SJSA1 (cell line): ENCODE measurements at regions not wholly inside any gene's neighbourhood (a gene's known extent, or its start where the extent isn't known, plus 50 kb on each side); places are given as distances from the start of the nearest gene placed in this dataset.

Experiments
- DNase-seq, 2 experiments: peaks; one replicate each; pipeline ENCODE4 v3.0.0-alpha.2; 2015 to 2020; ENCODE audit warnings: low spot score in 2 of 2, low read depth in 1 of 2
- H3K27ac ChIP-seq: fragments of 250-450 bp; sonication (Bioruptor Pico); 2 replicates; pipeline ENCODE4 v1.5.1; 2020; ENCODE audit warnings: mild to moderate bottlenecking, moderate library complexity
- H3K27me3 ChIP-seq: fragments of 250-450 bp; sonication (Bioruptor Pico); replicated peaks from 2 replicates; pipeline ENCODE4 v1.5.1; 2020; ENCODE audit warnings: mild to moderate bottlenecking, moderate library complexity
- H3K36me3 ChIP-seq: fragments of 250-450 bp; sonication (Bioruptor Pico); 2 replicates; pipeline ENCODE4 v1.5.1; 2020; ENCODE audit warnings: mild to moderate bottlenecking
- H3K4me1 ChIP-seq: fragments of 250-450 bp; sonication (Bioruptor Pico); replicated peaks from 2 replicates; pipeline ENCODE4 v1.6.1; 2021; ENCODE audit warnings: mild to moderate bottlenecking
- H3K4me3 ChIP-seq: fragments of 250-450 bp; sonication (Bioruptor Pico); 2 replicates; pipeline ENCODE4 v1.5.1; 2020; ENCODE audit warnings: mild to moderate bottlenecking
- H3K9me3 ChIP-seq: fragments of 250-450 bp; sonication (Bioruptor Pico); replicated peaks from 2 replicates; pipeline ENCODE4 v1.5.1; 2020; ENCODE audit warnings: mild to moderate bottlenecking

GRCh38 chr4:11618666-11619282, 190.1 kb upstream of the HS3ST1 start:
- H3K4me1 ChIP-seq, result no peaks in the 10 kb centered on the region
- H3K9me3 ChIP-seq, result no peaks in the 10 kb centered on the region
- H3K4me3 ChIP-seq, result no peak overlapping the region
- H3K27ac ChIP-seq, result no peak overlapping the region
- H3K27me3 ChIP-seq, result no peaks in the 10 kb centered on the region
- DNase-seq, result no peak
- H3K36me3 ChIP-seq, result no peaks in the 10 kb centered on the region

GRCh38 chr4:11616856-11617255, 188.2 kb upstream of the HS3ST1 start:
- Histone ChIP-seq H3K4me3 (no peak overlapping the region), H3K27ac (no peak overlapping the region), H3K9me3 (no peaks in the 10 kb centered on the region), H3K4me1 (no peaks in the 10 kb centered on the region), H3K36me3 (no peaks in the 10 kb centered on the region), H3K27me3 (no peaks in the 10 kb centered on the region)
- DNase-seq, result no peak

GRCh38 chr4:11615601-11616000, 186.9 kb upstream of the HS3ST1 start:
- no peak for DNase-seq
- Histone ChIP-seq H3K27me3 (no peaks in the 10 kb centered on the region), H3K36me3 (no peaks in the 10 kb centered on the region), H3K9me3 (no peaks in the 10 kb centered on the region), H3K4me3 (no peak overlapping the region), H3K4me1 (no peaks in the 10 kb centered on the region), H3K27ac (no peak overlapping the region)

GRCh38 chr4:11614426-11614825, 185.7 kb upstream of the HS3ST1 start:
- H3K27me3 ChIP-seq, result no peaks in the 10 kb centered on the region
- H3K4me1 ChIP-seq, result no peaks in the 10 kb centered on the region
- no peaks in the 10 kb centered on the region for H3K9me3 ChIP-seq
- H3K36me3 ChIP-seq, result no peaks in the 10 kb centered on the region
- no peak overlapping the region for H3K4me3 ChIP-seq
- no peak overlapping the region for H3K27ac ChIP-seq
- no peak for DNase-seq

- no peak overlapping the region for H3K27ac ChIP-seq
- H3K27me3 ChIP-seq, result no peaks in the 10 kb centered on the region
- no peaks in the 10 kb centered on the region for H3K36me3 ChIP-seq
- no peak overlapping the region for H3K4me3 ChIP-seq
- no peaks in the 10 kb centered on the region for H3K9me3 ChIP-seq
- no peaks in the 10 kb centered on the region for H3K4me1 ChIP-seq
- no peak for DNase-seq
Measured at GRCh38 chr4:11611868-11612267, 183.2 kb upstream of the HS3ST1 start.

GRCh38 chr4:11609751-11610150, 181.1 kb upstream of the HS3ST1 start:
- H3K36me3 ChIP-seq, result no peaks in the 10 kb centered on the region
- no peaks in the 10 kb centered on the region for H3K4me1 ChIP-seq
- H3K9me3 ChIP-seq, result no peaks in the 10 kb centered on the region
- DNase-seq, result no peak
- no peak overlapping the region for H3K4me3 ChIP-seq
- no peak overlapping the region for H3K27ac ChIP-seq
- no peaks in the 10 kb centered on the region for H3K27me3 ChIP-seq

GRCh38 chr4:11608992-11609391, 180.3 kb upstream of the HS3ST1 start:
- no peaks in the 10 kb centered on the region for H3K36me3 ChIP-seq
- no peaks in the 10 kb centered on the region for H3K4me1 ChIP-seq
- H3K4me3 ChIP-seq, result no peak overlapping the region
- no peak overlapping the region for H3K27ac ChIP-seq
- no peaks in the 10 kb centered on the region for H3K27me3 ChIP-seq
- H3K9me3 ChIP-seq, result no peaks in the 10 kb centered on the region
- no peak for DNase-seq

GRCh38 chr4:11606078-11606477, 177.4 kb upstream of the HS3ST1 start:
- Histone ChIP-seq H3K27ac (no peak overlapping the region), H3K9me3 (no peaks in the 10 kb centered on the region), H3K27me3 (no peaks in the 10 kb centered on the region), H3K36me3 (no peaks in the 10 kb centered on the region), H3K4me1 (no peaks in the 10 kb centered on the region), H3K4me3 (no peak overlapping the region)
- no peak for DNase-seq

GRCh38 chr4:11605597-11605996, 176.9 kb upstream of the HS3ST1 start:
- H3K36me3 ChIP-seq, result no peaks in the 10 kb centered on the region
- H3K9me3 ChIP-seq, result no peaks in the 10 kb centered on the region
- no peak overlapping the region for H3K27ac ChIP-seq
- H3K4me1 ChIP-seq, result no peaks in the 10 kb centered on the region
- no peak for DNase-seq
- H3K4me3 ChIP-seq, result no peak overlapping the region
- H3K27me3 ChIP-seq, result no peaks in the 10 kb centered on the region

- no peaks in the 10 kb centered on the region for H3K4me1 ChIP-seq
- H3K27ac ChIP-seq, result no peak overlapping the region
- no peaks in the 10 kb centered on the region for H3K36me3 ChIP-seq
- no peak overlapping the region for H3K4me3 ChIP-seq
- no peak for DNase-seq
- H3K27me3 ChIP-seq, result no peaks in the 10 kb centered on the region
- H3K9me3 ChIP-seq, result no peaks in the 10 kb centered on the region
Measured at GRCh38 chr4:11604821-11605220, 176.1 kb upstream of the HS3ST1 start.

GRCh38 chr4:11603591-11604194, 175.0 kb upstream of the HS3ST1 start:
- Histone ChIP-seq H3K9me3 (no peaks in the 10 kb centered on the region), H3K36me3 (no peaks in the 10 kb centered on the region), H3K27me3 (no peaks in the 10 kb centered on the region), H3K4me3 (no peak overlapping the region), H3K4me1 (no peaks in the 10 kb centered on the region), H3K27ac (no peak overlapping the region)
- DNase-seq, result no peak

GRCh38 chr4:11602606-11603340, 174.1 kb upstream of the HS3ST1 start:
- no peak overlapping the region for H3K4me3 ChIP-seq
- H3K27me3 ChIP-seq, result no peaks in the 10 kb centered on the region
- H3K27ac ChIP-seq, result no peak overlapping the region
- H3K4me1 ChIP-seq, result no peaks in the 10 kb centered on the region
- no peak for DNase-seq
- H3K9me3 ChIP-seq, result no peaks in the 10 kb centered on the region
- no peaks in the 10 kb centered on the region for H3K36me3 ChIP-seq

GRCh38 chr4:11599064-11599463, 170.4 kb upstream of the HS3ST1 start:
- no peak overlapping the region for H3K4me3 ChIP-seq
- H3K9me3 ChIP-seq, result no peaks in the 10 kb centered on the region
- H3K4me1 ChIP-seq, result no peaks in the 10 kb centered on the region
- H3K27ac ChIP-seq, result no peak overlapping the region
- no peak for DNase-seq
- H3K36me3 ChIP-seq, result no peaks in the 10 kb centered on the region
- H3K27me3 ChIP-seq, result no peaks in the 10 kb centered on the region

GRCh38 chr4:11598591-11598990, 169.9 kb upstream of the HS3ST1 start:
- H3K27ac ChIP-seq, result no peak overlapping the region
- no peak overlapping the region for H3K4me3 ChIP-seq
- no peaks in the 10 kb centered on the region for H3K36me3 ChIP-seq
- H3K4me1 ChIP-seq, result no peaks in the 10 kb centered on the region
- H3K27me3 ChIP-seq, result no peaks in the 10 kb centered on the region
- DNase-seq, result no peak
- no peaks in the 10 kb centered on the region for H3K9me3 ChIP-seq
